ENCODE measurements at regions not wholly inside any gene's neighbourhood (a gene's known extent, or its start where the extent isn't known, plus 50 kb on each side); places are given as distances from the start of the nearest gene placed in this dataset.

DNA sequence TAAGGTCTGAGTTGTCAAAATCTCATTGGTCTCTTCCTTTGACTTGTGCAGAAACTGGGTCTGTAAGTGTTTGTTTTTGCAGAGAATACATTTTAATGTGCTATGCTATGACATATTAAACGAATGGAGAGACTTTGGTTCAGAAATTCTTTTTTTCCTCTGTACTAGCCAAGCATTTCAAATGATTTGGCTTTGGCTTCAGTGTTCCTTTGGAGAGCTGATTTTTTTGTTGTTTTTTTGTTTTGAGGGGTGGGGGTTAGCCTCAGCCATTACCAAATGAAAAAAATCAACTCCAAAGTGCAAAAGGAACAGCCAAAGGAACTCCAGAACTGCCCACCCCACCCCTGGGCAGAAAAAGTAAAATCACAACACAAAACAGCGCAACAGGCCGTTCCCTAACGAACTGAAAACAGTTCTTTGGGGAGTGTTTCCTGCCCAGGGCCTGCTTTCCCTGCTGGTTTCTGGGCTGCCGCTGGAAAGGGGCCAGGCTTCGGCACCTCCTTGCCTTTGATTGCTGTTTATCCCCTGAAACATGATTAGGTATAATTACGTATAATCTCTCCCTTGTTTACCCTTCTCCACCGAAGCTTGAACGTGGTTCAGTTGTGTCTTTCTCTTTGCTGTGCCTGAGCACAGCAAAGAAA lies 57.6 kb upstream of the NEO1 start:
- TF ChIP-seq, protein P1, sequence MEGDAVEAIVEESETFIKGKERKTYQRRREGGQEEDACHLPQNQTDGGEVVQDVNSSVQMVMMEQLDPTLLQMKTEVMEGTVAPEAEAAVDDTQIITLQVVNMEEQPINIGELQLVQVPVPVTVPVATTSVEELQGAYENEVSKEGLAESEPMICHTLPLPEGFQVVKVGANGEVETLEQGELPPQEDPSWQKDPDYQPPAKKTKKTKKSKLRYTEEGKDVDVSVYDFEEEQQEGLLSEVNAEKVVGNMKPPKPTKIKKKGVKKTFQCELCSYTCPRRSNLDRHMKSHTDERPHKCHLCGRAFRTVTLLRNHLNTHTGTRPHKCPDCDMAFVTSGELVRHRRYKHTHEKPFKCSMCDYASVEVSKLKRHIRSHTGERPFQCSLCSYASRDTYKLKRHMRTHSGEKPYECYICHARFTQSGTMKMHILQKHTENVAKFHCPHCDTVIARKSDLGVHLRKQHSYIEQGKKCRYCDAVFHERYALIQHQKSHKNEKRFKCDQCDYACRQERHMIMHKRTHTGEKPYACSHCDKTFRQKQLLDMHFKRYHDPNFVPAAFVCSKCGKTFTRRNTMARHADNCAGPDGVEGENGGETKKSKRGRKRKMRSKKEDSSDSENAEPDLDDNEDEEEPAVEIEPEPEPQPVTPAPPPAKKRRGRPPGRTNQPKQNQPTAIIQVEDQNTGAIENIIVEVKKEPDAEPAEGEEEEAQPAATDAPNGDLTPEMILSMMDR (conservative IDR thresholded peaks at IDR 0.05; ENCODE audit: low read length), result no peak
- TF ChIP-seq EZH2phosphoT487 (IDR thresholded peaks at IDR 0.05; ENCODE audit: borderline replicate concordance), result no peak

Data from Loucy (cell line).